ENCODE measurements at regions not wholly inside any gene's neighbourhood (a gene's known extent, or its start where the extent isn't known, plus 50 kb on each side); places are given as distances from the start of the nearest gene placed in this dataset.
"Not testable (repeated sequence)": the region's sequence is repeated elsewhere in the genome, so short reads cannot be mapped to it uniquely, and the experiment has no call there.

GRCh38 chr10:27355918-27356573 is 115.4 kb upstream of the ACBD5 start:
- H3K9me3 Mint-ChIP-seq, result no peaks in the 10 kb centered on the region
- H3K27ac Mint-ChIP-seq, result no peak overlapping the region
- H3K27me3 Mint-ChIP-seq (ENCODE audit: low read depth), result peaks cover 2% of the 10 kb centered on the region
- TF ChIP-seq, protein P1, sequence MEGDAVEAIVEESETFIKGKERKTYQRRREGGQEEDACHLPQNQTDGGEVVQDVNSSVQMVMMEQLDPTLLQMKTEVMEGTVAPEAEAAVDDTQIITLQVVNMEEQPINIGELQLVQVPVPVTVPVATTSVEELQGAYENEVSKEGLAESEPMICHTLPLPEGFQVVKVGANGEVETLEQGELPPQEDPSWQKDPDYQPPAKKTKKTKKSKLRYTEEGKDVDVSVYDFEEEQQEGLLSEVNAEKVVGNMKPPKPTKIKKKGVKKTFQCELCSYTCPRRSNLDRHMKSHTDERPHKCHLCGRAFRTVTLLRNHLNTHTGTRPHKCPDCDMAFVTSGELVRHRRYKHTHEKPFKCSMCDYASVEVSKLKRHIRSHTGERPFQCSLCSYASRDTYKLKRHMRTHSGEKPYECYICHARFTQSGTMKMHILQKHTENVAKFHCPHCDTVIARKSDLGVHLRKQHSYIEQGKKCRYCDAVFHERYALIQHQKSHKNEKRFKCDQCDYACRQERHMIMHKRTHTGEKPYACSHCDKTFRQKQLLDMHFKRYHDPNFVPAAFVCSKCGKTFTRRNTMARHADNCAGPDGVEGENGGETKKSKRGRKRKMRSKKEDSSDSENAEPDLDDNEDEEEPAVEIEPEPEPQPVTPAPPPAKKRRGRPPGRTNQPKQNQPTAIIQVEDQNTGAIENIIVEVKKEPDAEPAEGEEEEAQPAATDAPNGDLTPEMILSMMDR (IDR thresholded peaks at IDR 0.05; ENCODE audit: unreplicated experiment), result no peak
- no peaks in the 10 kb centered on the region for H3K36me3 Mint-ChIP-seq
- DNase-seq (ENCODE audit: low spot score in 2 of 2, unreplicated experiment in 2 of 2), result no peak
- H3K4me1 Mint-ChIP-seq, result no peaks in the 10 kb centered on the region
- H3K4me3 Mint-ChIP-seq, result no peak overlapping the region

- H3K9me3 Mint-ChIP-seq; H3K36me3 Mint-ChIP-seq; H3K4me3 Mint-ChIP-seq; H3K27ac Mint-ChIP-seq; H3K4me1 Mint-ChIP-seq; H3K27me3 Mint-ChIP-seq (ENCODE audit: low read depth); DNase-seq (ENCODE audit: low spot score in 2 of 2, unreplicated experiment in 2 of 2): not testable (repeated sequence)
Observed at GRCh38 chr10:27354643-27355270, 114.2 kb upstream of the ACBD5 start.

- H3K9me3 Mint-ChIP-seq; H3K27ac Mint-ChIP-seq; H3K4me3 Mint-ChIP-seq; DNase-seq (ENCODE audit: low spot score in 2 of 2, unreplicated experiment in 2 of 2); H3K36me3 Mint-ChIP-seq; H3K27me3 Mint-ChIP-seq (ENCODE audit: low read depth); H3K4me1 Mint-ChIP-seq: not testable (repeated sequence)
Observed at GRCh38 chr10:27354100-27354499, 113.5 kb upstream of the ACBD5 start.

- Mint-ChIP-seq H3K4me1 (peaks cover 9% of the 10 kb centered on the region), H3K36me3 (no peaks in the 10 kb centered on the region), H3K4me3 (no peak overlapping the region), H3K27ac (no peak overlapping the region), H3K9me3 (no peaks in the 10 kb centered on the region), H3K27me3 (ENCODE audit: low read depth) (peaks cover 18% of the 10 kb centered on the region)
- TF ChIP-seq, protein P1 (IDR thresholded peaks at IDR 0.05; ENCODE audit: unreplicated experiment), result no peak
- DNase-seq (ENCODE audit: low spot score in 2 of 2, unreplicated experiment in 2 of 2), result no peak
Observed at GRCh38 chr10:27349987-27350386, 109.4 kb upstream of the ACBD5 start.

DNA sequence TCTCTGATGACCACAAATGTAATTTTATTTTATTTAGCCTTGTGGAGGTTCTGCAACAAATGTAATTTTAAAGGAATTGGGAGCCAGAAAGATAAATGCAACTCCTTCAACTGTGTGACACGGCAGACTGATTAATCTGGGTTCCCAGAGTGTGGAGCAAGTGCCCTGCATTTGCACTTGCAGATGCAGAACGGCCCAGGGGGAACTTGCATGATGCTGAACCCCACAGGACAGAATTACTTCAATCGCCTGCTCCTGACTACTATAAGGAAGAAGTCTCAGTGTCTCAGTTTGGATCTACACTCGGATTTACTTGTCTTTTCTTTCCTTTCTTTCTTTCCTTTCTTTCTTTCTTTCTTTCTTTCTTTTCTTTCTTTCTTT is 107.2 kb upstream of the ACBD5 start:
- not testable (repeated sequence) for H3K4me3 Mint-ChIP-seq; H3K27ac Mint-ChIP-seq; H3K36me3 Mint-ChIP-seq; H3K4me1 Mint-ChIP-seq; DNase-seq (ENCODE audit: low spot score in 2 of 2, unreplicated experiment in 2 of 2); H3K9me3 Mint-ChIP-seq
- H3K27me3 Mint-ChIP-seq (ENCODE audit: low read depth), result peaks cover 33% of the 10 kb centered on the region

GRCh38 chr10:27345455-27345920 is 104.9 kb upstream of the ACBD5 start:
- TF ChIP-seq, protein P1 (IDR thresholded peaks at IDR 0.05; ENCODE audit: unreplicated experiment), result no peak
- Mint-ChIP-seq H3K9me3 (no peaks in the 10 kb centered on the region), H3K4me1 (peaks cover 9% of the 10 kb centered on the region), H3K4me3 (no peak overlapping the region), H3K36me3 (no peaks in the 10 kb centered on the region), H3K27me3 (ENCODE audit: low read depth) (peaks cover 35% of the 10 kb centered on the region), H3K27ac (no peak overlapping the region)
- DNase-seq (ENCODE audit: low spot score in 2 of 2, unreplicated experiment in 2 of 2), result no peak

- no peak overlapping the region for H3K4me3 Mint-ChIP-seq
- TF ChIP-seq, protein P1 (IDR thresholded peaks at IDR 0.05; ENCODE audit: unreplicated experiment), result no peak
- peaks cover 38% of the 10 kb centered on the region for H3K27me3 Mint-ChIP-seq (ENCODE audit: low read depth)
- H3K36me3 Mint-ChIP-seq, result no peaks in the 10 kb centered on the region
- peaks cover 9% of the 10 kb centered on the region for H3K4me1 Mint-ChIP-seq
- no peak overlapping the region for H3K27ac Mint-ChIP-seq
- no peak for DNase-seq (ENCODE audit: low spot score in 2 of 2, unreplicated experiment in 2 of 2)
- no peaks in the 10 kb centered on the region for H3K9me3 Mint-ChIP-seq
Observed at GRCh38 chr10:27344568-27345454, 104.2 kb upstream of the ACBD5 start.
